NCI-H510A (cell line): ENCODE measurements at regions not wholly inside any gene's neighbourhood (a gene's known extent, or its start where the extent isn't known, plus 50 kb on each side); places are given as distances from the start of the nearest gene placed in this dataset.
"Not testable (repeated sequence)": the region's sequence is repeated elsewhere in the genome, so short reads cannot be mapped to it uniquely, and the experiment has no call there.

Experiments used
- DNase-seq: peaks from one replicate; lab custom pipeline; 2025; lab: John Stamatoyannopoulos, UW

GRCh38 chr3:40949347-40949746, 250.0 kb upstream of the CTNNB1 start:
- DNase-seq, result not testable (repeated sequence)

- DNase-seq, result no peak
These were observed 247.7 kb upstream of the CTNNB1 start for GRCh38 chr3:40951636-40952035.

GRCh38 chr3:40961104-40961857, 238.0 kb upstream of the CTNNB1 start:
- no peak for DNase-seq

GRCh38 chr3:40962721-40963120, 236.6 kb upstream of the CTNNB1 start:
- DNase-seq, result no peak

GRCh38 chr3:40968666-40969065, 230.6 kb upstream of the CTNNB1 start:
- DNase-seq, result no peak

- no peak for DNase-seq
These were observed 230.0 kb upstream of the CTNNB1 start for GRCh38 chr3:40969341-40969740.

GRCh38 chr3:40969756-40970466, 229.4 kb upstream of the CTNNB1 start:
- no peak for DNase-seq

GRCh38 chr3:40971191-40972168, 227.8 kb upstream of the CTNNB1 start:
- DNase-seq, result peak; percentile 30

GRCh38 chr3:40972350-40972749, 227.0 kb upstream of the CTNNB1 start:
- DNase-seq, result no peak

GRCh38 chr3:40973141-40973540, 226.2 kb upstream of the CTNNB1 start:
- DNase-seq, result no peak

GRCh38 chr3:40975711-40976121, 223.6 kb upstream of the CTNNB1 start:
- no peak for DNase-seq

- no peak for DNase-seq
These were observed 223.1 kb upstream of the CTNNB1 start for GRCh38 chr3:40976241-40976640.

GRCh38 chr3:40978442-40978841, 220.9 kb upstream of the CTNNB1 start:
- DNase-seq, result no peak

GRCh38 chr3:40979962-40980361, 219.3 kb upstream of the CTNNB1 start:
- DNase-seq, result no peak

- DNase-seq, result no peak
These were observed 218.8 kb upstream of the CTNNB1 start for GRCh38 chr3:40980467-40980866.

GRCh38 chr3:40985195-40985594, 214.1 kb upstream of the CTNNB1 start:
- peak; percentile 24 for DNase-seq

GRCh38 chr3:40988468-40988867, 210.8 kb upstream of the CTNNB1 start:
- no peak for DNase-seq

- DNase-seq, result no peak
These were observed 209.9 kb upstream of the CTNNB1 start for GRCh38 chr3:40989141-40990061.

GRCh38 chr3:40990062-40990456, 209.2 kb upstream of the CTNNB1 start:
- no peak for DNase-seq

- no peak for DNase-seq
These were observed 207.3 kb upstream of the CTNNB1 start for GRCh38 chr3:40992023-40992422.

- no peak for DNase-seq
These were observed 204.7 kb upstream of the CTNNB1 start for GRCh38 chr3:40994611-40995010.
